ENCODE measurements at regions not wholly inside any gene's neighbourhood (a gene's known extent, or its start where the extent isn't known, plus 50 kb on each side); places are given as distances from the start of the nearest gene placed in this dataset.

DNA sequence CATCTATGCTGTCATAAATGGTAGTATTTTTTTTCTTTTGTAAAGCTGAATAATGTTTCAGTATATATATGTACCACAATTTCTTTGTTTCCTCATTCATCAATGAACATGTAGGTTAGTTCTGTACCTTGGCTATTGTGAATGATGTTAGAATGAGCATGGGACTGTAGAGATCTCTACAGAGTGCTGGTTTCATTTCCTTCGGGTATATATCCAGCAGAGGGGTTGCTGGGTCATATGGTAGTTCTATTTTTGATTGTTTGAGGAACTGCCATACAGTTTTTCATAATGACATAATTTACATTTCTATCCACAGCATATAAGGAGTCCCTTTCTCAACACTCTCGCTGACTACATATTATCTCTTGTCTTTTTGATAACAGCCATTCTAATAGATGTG is 243.5 kb downstream of the CDH7 start (continued):
- TF ChIP-seq, protein P1, sequence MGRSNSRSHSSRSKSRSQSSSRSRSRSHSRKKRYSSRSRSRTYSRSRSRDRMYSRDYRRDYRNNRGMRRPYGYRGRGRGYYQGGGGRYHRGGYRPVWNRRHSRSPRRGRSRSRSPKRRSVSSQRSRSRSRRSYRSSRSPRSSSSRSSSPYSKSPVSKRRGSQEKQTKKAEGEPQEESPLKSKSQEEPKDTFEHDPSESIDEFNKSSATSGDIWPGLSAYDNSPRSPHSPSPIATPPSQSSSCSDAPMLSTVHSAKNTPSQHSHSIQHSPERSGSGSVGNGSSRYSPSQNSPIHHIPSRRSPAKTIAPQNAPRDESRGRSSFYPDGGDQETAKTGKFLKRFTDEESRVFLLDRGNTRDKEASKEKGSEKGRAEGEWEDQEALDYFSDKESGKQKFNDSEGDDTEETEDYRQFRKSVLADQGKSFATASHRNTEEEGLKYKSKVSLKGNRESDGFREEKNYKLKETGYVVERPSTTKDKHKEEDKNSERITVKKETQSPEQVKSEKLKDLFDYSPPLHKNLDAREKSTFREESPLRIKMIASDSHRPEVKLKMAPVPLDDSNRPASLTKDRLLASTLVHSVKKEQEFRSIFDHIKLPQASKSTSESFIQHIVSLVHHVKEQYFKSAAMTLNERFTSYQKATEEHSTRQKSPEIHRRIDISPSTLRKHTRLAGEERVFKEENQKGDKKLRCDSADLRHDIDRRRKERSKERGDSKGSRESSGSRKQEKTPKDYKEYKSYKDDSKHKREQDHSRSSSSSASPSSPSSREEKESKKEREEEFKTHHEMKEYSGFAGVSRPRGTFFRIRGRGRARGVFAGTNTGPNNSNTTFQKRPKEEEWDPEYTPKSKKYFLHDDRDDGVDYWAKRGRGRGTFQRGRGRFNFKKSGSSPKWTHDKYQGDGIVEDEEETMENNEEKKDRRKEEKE (IDR thresholded peaks at IDR 0.05) = no peak

DNA sequence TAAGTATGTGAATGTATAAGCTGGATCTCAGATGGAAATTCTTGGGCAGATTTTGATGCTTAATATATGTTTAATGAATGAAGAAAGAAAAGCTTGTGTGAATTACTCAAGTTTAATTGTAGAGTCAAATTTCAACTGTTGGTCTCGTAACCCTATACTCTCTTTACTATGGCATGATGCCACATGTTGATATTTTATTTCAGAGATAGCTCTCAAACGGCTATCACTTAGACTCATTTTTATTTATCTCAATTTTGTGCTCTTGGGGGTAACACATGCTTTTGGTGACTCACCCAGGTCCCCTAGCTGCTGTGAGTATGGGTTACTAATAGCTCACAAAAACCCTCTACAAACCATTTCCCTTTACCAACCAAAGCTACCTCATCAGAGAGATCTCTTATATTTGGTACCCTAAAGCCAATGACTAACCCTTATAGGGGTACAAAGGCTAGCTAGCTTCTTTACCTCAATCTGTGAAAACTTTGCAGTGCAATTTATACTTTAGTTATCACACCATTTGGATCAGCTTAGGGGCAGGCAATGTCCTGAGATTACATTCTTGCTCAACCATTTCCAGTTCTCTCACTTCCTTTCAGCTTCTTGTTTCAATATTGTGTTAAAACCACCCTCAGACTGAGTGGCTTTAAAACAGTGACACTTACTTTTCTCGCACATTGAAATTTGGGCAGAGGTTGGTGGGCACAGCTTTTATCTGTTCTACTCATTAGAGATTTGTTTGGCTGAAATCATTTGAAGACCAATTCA is 240.3 kb downstream of the CDH7 start:
- ChIA-PET POLR2A (no interaction called here), CTCF (interaction anchor here (0.9 kb wide), 1 partner anchor 237 kb away, joined by 3 read pairs; no protein-coding TSS in a partner anchor), RAD21 (ENCODE audit: unreplicated experiment) (interaction anchor here (0.6 to 1.0 kb wide), 2 partner anchors 54 to 289 kb away, joined by 3 read pairs; no protein-coding TSS in a partner anchor), SMC1A (ENCODE audit: uncharacterized antibody, unreplicated experiment) (no interaction called here)
- intact Hi-C loops (cut with micrococcal nuclease; ENCODE audit: unreplicated experiment) = no loop called here
- H3K27ac ChIP-seq (ENCODE audit: control insufficient read depth, insufficient read depth) = no peak overlapping the region
- H3K4me2 ChIP-seq (ENCODE audit: control insufficient read depth, insufficient read depth) = no peak overlapping the region
- H3K4me3 ChIP-seq = no peak overlapping the region
- no TSS peak for BruUV-seq (replicated peaks)
- no peaks in the 10 kb centered on the region for H3K4me1 ChIP-seq (ENCODE audit: control insufficient read depth, insufficient read depth, low read length)
- FAIRE-seq = no peak
- H3K36me3 ChIP-seq (ENCODE audit: control insufficient read depth in 2 of 2, insufficient read depth in 2 of 2, low read length in 1 of 2) = no peaks in the 10 kb centered on the region
- 14% methylated on average over 3 of the region's 3 CpGs for WGBS (ENCODE audit: insufficient coverage, insufficient replicate concordance, low lambda C conversion rate, missing lambda C conversion rate)
- H2AFZ ChIP-seq (ENCODE audit: control insufficient read depth, low read depth, low read length) = no peak overlapping the region
- no peaks in the 10 kb centered on the region for H3K9me3 ChIP-seq (replicated peaks; ENCODE audit: control insufficient read depth, insufficient read depth, low read length)
- no peak for ATAC-seq
- DNase-seq (ENCODE audit: low read depth, low spot score) = no peak
- H3K79me2 ChIP-seq (ENCODE audit: control insufficient read depth, insufficient read depth, low read length) = no peaks in the 10 kb centered on the region
- H3K27me3 ChIP-seq (replicated peaks in 1 of 2; ENCODE audit: control insufficient read depth in 2 of 2, insufficient read depth in 2 of 2, low read length in 1 of 2) = no peaks in the 10 kb centered on the region
- no peaks in the 10 kb centered on the region for H4K20me1 ChIP-seq (ENCODE audit: control insufficient read depth, insufficient read depth)
- no peak overlapping the region for H3K9ac ChIP-seq (ENCODE audit: control insufficient read depth, insufficient read depth, low read length)
- in situ Hi-C loops (cut with MboI) = no loop called here
- TF ChIP-seq HDAC2 (IDR thresholded peaks at IDR 0.05) (no peak), ZNF24 (IDR thresholded peaks at IDR 0.05) (no peak), CBFB (IDR thresholded peaks at IDR 0.05; ENCODE audit: low read depth) (no peak), IKZF1 (conservative IDR thresholded peaks at IDR 0.05) (no peak), EED (IDR thresholded peaks at IDR 0.05; ENCODE audit: low read depth) (no peak), KDM1A (IDR thresholded peaks at IDR 0.05; ENCODE audit: borderline replicate concordance) (no peak), YY1 (IDR thresholded peaks at IDR 0.05; ENCODE audit: low read depth, low read length) (no peak), BACH1 (IDR thresholded peaks at IDR 0.05; ENCODE audit: borderline replicate concordance) (no peak), BRCA1 (IDR thresholded peaks at IDR 0.05; ENCODE audit: low read depth, low read length) (no peak)
- TF ChIP-seq, protein P2, sequence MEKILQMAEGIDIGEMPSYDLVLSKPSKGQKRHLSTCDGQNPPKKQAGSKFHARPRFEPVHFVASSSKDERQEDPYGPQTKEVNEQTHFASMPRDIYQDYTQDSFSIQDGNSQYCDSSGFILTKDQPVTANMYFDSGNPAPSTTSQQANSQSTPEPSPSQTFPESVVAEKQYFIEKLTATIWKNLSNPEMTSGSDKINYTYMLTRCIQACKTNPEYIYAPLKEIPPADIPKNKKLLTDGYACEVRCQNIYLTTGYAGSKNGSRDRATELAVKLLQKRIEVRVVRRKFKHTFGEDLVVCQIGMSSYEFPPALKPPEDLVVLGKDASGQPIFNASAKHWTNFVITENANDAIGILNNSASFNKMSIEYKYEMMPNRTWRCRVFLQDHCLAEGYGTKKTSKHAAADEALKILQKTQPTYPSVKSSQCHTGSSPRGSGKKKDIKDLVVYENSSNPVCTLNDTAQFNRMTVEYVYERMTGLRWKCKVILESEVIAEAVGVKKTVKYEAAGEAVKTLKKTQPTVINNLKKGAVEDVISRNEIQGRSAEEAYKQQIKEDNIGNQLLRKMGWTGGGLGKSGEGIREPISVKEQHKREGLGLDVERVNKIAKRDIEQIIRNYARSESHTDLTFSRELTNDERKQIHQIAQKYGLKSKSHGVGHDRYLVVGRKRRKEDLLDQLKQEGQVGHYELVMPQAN (conservative IDR thresholded peaks at IDR 0.05) = no peak
- TF ChIP-seq, protein P3, sequence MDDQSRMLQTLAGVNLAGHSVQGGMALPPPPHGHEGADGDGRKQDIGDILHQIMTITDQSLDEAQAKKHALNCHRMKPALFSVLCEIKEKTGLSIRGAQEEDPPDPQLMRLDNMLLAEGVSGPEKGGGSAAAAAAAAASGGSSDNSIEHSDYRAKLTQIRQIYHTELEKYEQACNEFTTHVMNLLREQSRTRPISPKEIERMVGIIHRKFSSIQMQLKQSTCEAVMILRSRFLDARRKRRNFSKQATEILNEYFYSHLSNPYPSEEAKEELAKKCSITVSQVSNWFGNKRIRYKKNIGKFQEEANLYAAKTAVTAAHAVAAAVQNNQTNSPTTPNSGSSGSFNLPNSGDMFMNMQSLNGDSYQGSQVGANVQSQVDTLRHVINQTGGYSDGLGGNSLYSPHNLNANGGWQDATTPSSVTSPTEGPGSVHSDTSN (IDR thresholded peaks at IDR 0.05; ENCODE audit: insufficient replicate concordance, low read depth, low read length) = no peak
- TF ChIP-seq, protein P4, sequence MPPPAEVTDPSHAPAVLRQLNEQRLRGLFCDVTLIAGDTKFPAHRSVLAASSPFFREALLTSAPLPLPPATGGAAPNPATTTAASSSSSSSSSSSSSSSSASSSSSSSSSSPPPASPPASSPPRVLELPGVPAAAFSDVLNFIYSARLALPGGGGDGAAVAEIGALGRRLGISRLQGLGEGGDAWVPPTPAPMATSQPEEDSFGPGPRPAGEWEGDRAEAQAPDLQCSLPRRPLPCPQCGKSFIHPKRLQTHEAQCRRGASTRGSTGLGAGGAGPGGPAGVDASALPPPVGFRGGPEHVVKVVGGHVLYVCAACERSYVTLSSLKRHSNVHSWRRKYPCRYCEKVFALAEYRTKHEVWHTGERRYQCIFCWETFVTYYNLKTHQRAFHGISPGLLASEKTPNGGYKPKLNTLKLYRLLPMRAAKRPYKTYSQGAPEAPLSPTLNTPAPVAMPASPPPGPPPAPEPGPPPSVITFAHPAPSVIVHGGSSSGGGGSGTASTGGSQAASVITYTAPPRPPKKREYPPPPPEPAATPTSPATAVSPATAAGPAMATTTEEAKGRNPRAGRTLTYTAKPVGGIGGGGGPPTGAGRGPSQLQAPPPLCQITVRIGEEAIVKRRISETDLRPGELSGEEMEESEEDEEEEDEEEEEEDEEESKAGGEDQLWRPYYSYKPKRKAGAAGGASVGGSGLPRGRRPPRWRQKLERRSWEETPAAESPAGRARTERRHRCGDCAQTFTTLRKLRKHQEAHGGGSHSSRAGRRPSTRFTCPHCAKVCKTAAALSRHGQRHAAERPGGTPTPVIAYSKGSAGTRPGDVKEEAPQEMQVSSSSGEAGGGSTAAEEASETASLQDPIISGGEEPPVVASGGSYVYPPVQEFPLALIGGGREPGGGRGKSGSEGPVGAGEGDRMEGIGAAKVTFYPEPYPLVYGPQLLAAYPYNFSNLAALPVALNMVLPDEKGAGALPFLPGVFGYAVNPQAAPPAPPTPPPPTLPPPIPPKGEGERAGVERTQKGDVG (CRISPR knock-in tag; IDR thresholded peaks at IDR 0.05) = no peak
